GM06990 (cell line): ENCODE measurements at regions not wholly inside any gene's neighbourhood (a gene's known extent, or its start where the extent isn't known, plus 50 kb on each side); places are given as distances from the start of the nearest gene placed in this dataset.

Experiments used
- DNase-seq: peaks from one replicate; pipeline ENCODE4 v3.0.0-alpha.2; 2011; ENCODE audit not compliant: insufficient read length; ENCODE audit errors: extremely low read depth
- H3K27me3 ChIP-seq: replicated peaks from 2 replicates; pipeline ENCODE4 v1.6.0; 2011; ENCODE audit warnings: low read length; ENCODE audit not compliant: control insufficient read depth, insufficient read depth
- H3K36me3 ChIP-seq: 2 replicates; pipeline ENCODE4 v1.5.1; 2011; ENCODE audit warnings: low read length; ENCODE audit not compliant: control insufficient read depth, insufficient read depth
- H3K4me3 ChIP-seq: replicated peaks from 2 replicates; pipeline ENCODE4 v1.5.1; 2011; ENCODE audit warnings: low read depth, mild to moderate bottlenecking, control low read depth, low read length
- TF ChIP-seq, protein P1 (sequence below): IDR thresholded peaks from 2 replicates; pipeline ENCODE4 v1.5.1; 2011; ENCODE audit warnings: low read length, control low read depth, mild to moderate bottlenecking, inconsistent platforms; ENCODE audit not compliant: insufficient read depth, poor library complexity, severe bottlenecking

DNA sequence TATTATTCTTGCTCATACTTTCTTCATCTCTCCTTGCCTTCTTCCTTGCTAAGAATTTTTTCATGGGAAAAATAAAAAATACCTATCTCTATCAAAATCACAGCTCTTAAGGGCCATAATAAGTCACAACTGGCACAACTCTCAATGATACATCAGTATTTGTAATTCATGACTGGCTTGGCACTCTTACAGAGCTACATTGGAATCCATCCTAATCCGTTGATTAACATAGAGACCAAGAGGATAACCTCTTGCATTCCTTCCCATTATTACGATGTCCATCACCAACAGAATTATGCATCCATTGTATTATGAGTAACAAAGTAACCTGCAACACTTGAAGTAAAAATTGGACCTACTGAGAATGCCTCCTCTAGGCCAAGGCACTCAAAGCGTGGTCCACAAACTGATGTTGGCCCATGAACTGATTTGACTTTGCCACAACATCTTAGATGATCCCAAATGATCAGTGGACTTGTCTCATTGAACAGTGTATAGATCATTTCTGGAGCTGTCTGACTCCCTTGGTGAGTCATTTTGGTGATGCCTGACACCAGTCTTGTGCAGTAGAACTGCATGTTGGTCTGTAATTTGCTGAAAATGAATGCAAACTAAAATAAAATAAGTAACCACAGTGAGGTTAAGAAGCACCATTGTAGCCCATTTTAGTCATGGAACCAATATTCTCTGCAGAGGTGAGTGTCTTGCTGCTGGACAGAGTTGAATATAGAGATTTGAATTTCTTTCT lies 163.2 kb downstream of the AXIN2 start:
- TF ChIP-seq, protein P1, sequence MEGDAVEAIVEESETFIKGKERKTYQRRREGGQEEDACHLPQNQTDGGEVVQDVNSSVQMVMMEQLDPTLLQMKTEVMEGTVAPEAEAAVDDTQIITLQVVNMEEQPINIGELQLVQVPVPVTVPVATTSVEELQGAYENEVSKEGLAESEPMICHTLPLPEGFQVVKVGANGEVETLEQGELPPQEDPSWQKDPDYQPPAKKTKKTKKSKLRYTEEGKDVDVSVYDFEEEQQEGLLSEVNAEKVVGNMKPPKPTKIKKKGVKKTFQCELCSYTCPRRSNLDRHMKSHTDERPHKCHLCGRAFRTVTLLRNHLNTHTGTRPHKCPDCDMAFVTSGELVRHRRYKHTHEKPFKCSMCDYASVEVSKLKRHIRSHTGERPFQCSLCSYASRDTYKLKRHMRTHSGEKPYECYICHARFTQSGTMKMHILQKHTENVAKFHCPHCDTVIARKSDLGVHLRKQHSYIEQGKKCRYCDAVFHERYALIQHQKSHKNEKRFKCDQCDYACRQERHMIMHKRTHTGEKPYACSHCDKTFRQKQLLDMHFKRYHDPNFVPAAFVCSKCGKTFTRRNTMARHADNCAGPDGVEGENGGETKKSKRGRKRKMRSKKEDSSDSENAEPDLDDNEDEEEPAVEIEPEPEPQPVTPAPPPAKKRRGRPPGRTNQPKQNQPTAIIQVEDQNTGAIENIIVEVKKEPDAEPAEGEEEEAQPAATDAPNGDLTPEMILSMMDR, result no peak
- Histone ChIP-seq H3K27me3 (no peaks in the 10 kb centered on the region), H3K4me3 (no peak overlapping the region), H3K36me3 (no peaks in the 10 kb centered on the region)
- DNase-seq, result no peak

DNA sequence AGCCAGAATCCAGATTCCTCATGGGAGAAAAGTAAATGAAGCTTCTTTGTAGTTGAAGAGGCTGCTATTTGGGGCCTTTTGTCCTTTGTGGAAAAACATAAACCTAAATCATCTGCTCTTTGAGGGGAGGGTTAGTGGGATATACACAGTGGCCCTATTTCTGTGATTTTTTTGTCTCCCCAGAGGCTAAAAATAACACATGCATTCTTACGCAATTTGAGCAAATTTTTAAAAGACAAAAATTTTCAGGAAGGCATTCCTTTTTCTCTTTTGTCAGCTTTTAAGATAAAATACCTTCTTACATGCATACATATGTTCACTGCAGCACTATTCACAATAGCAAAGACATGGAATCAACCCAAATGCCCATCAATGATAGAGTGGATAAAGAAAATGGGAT lies 165.5 kb downstream of the AXIN2 start:
- TF ChIP-seq, protein P1, result no peak
- H3K36me3 ChIP-seq, result no peaks in the 10 kb centered on the region
- no peak for DNase-seq
- H3K4me3 ChIP-seq, result no peak overlapping the region
- no peaks in the 10 kb centered on the region for H3K27me3 ChIP-seq

DNA sequence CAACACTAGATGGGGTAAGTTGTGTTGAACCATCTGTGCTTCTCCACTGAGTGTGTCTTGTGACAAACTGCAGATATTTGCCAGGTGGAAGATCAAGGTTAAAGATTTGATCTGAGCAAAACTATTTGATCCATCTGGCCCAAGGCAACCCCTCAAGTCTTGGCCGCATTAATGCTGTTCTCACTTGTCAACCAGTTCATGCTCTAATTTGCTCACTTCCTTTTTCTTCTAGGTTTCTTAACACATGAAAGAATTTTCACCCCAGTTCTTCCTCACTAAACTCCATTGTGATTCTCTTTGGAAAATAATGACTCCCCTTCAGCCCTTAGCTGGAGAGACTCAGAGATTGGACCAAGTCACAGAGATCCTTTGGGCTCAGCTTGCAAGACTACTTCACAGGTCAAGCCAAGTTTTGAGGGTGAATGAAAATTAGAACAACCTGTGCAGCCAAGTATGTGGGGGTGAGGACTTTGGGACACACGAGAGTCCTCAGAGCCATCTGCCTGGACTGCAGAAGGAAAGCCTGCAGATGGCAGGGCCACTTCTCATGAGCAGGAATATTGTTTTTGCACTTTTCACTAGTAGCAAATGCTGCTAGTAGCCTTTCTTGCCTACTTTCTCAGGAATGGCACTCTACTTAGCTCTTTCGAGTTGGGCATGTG lies 166.5 kb downstream of the AXIN2 start:
- no peaks in the 10 kb centered on the region for H3K36me3 ChIP-seq
- no peak for DNase-seq

DNA sequence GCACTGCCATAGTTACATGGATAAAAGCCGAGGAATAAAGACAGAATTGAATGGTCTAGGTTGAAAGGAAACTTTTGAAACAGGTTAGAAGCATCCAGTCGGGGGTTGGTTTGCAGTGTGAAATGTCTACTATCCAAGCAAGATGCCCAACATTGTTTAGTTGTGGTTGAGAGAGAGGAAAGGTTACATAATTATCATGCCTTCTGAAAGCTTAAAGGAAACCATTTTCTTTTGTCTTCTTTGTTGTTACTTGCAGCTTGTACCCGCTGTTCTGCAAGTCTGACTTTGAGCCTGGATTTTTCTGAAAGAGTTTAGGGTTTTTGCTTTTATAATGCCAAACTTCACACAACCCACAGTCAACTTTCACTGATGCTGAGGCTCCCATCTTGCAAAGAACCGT lies 167.9 kb downstream of the AXIN2 start:
- Histone ChIP-seq H3K27me3 (no peaks in the 10 kb centered on the region; the same call in 1 of the 2 replicates), H3K36me3 (no peaks in the 10 kb centered on the region), H3K4me3 (no peak overlapping the region)
- TF ChIP-seq, protein P1, result no peak
- no peak for DNase-seq

More for the DNA sequence above, 166.5 kb downstream of the AXIN2 start:
- H3K4me3 ChIP-seq, result no peak overlapping the region
- no peaks in the 10 kb centered on the region for H3K27me3 ChIP-seq
- TF ChIP-seq, protein P1, result no peak

DNA sequence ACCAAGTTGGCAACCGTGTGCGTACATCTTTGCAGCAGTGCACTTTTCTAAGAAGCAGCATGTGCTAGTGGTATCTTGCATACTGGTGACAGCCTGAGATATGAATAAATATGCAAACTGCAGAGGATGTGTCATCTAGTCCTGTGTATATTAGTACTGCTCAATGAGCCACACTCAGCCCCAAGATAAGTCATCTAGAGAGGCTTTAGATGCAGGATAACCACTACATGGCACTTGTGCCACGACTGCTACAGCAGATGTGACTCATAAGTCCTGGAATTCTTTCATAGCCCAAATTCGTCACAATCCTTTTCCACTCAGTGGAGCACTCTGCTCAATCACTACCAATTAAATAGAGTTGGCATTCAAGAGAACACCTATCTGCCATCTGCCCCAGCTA lies 171.5 kb downstream of the AXIN2 start:
- DNase-seq, result no peak
- no peaks in the 10 kb centered on the region for H3K36me3 ChIP-seq
- no peak overlapping the region for H3K4me3 ChIP-seq
- TF ChIP-seq, protein P1, result no peak
- no peaks in the 10 kb centered on the region; the same call in 1 of the 2 replicates for H3K27me3 ChIP-seq

DNA sequence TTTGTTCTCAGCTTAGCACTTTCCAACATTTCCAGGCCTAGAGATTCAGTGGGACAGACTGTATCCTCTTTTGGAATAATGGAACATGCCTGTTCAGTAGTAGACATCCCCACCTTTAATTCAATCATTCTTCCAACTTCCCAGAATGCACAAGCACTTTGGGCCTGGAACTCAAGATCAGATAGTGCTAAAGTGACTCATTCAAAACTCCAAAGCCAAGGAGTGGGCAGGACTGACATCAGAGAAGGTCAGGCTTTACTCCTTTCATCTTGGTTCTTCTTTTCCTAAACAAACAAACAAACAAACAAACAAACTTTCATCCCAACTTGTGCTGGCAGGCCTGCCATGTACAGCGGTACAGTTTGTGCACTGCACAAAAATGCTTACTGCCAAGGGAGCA lies 172.0 kb downstream of the AXIN2 start:
- no peaks in the 10 kb centered on the region for H3K36me3 ChIP-seq
- TF ChIP-seq, protein P1, result no peak
- no peaks in the 10 kb centered on the region; the same call in 1 of the 2 replicates for H3K27me3 ChIP-seq
- H3K4me3 ChIP-seq, result no peak overlapping the region
- no peak for DNase-seq
